SK-N-MC (cell line): ENCODE measurements at regions not wholly inside any gene's neighbourhood (a gene's known extent, or its start where the extent isn't known, plus 50 kb on each side); places are given as distances from the start of the nearest gene placed in this dataset.

ENCODE experiments used
- EZH2 ChIP-seq: fragments of 200-600 bp; sonication (generic); IDR thresholded peaks from one replicate; pipeline ENCODE4 v1.6.1; 2017; ENCODE audit warnings: antibody characterized with exemption
- FOXP2 ChIP-seq: optimal IDR thresholded peaks from 2 replicates; pipeline ENCODE3; 2011; ENCODE audit warnings: mild to moderate bottlenecking, moderate library complexity; ENCODE audit not compliant: insufficient read depth; ENCODE audit errors: extremely low read length, control extremely low read depth
- POLR2AphosphoS5 ChIP-seq: IDR thresholded peaks from 2 replicates; pipeline ENCODE4 v1.6.1; 2012; ENCODE audit warnings: mild to moderate bottlenecking, low read depth, low read length, borderline replicate concordance

DNA sequence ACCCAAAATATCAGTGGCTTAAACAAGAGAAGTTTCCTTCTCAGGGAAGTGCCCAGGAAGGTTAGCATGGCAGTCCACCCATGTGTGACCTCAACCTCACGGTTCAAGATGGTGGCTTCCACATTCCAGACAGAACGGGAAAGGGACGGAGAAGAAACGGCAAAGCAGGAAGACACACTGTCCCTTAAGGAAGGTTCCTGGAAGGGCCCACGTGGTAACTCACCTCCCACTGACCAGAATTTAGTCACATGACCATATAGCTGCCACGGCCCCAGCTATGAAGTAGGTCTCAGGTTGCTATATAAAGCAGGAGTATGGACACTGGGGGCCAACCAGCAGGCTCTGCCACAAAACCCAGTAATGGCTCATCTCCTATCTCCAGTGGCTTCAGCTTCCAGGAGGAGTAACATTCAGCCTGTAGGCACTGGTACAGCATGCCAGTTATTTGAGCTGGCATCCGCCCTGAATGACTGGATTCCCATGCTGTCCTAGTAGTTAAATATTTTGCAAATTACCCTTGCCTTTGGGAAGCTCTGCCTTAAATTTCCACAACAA lies 278.5 kb upstream of the KLF14 start:
- TF ChIP-seq POLR2AphosphoS5 (no peak; the same call in 1 of the 2 replicates), FOXP2 (no peak), EZH2 (no peak)
